Lower lobe of right lung (tissue), 2 donors: ENCODE measurements at regions not wholly inside any gene's neighbourhood (a gene's known extent, or its start where the extent isn't known, plus 50 kb on each side); places are given as distances from the start of the nearest gene placed in this dataset.

Experiments
- ATAC-seq, 2 donors: fragments of 200-7000 bp; cut with Tn5 transposase; one replicate each; pipeline ENCODE4 v1.9.1; 2020 to 2022; ENCODE audit warnings: mild to moderate bottlenecking in 2 of 2, moderate library complexity in 2 of 2
- DNase-seq: peaks from one replicate; pipeline ENCODE4 v3.0.0-alpha.2; 2020
- H3K27ac ChIP-seq: fragments of 200-600 bp; one replicate; pipeline ENCODE4 v1.8.0; 2022
- H3K27me3 ChIP-seq: fragments of 200-600 bp; one replicate; pipeline ENCODE4 v1.8.0; 2022; ENCODE audit warnings: low read depth
- H3K36me3 ChIP-seq: fragments of 200-600 bp; one replicate; pipeline ENCODE4 v1.8.0; 2022; ENCODE audit warnings: mild to moderate bottlenecking
- H3K4me1 ChIP-seq: fragments of 200-600 bp; one replicate; pipeline ENCODE4 v1.8.0; 2022
- H3K4me3 ChIP-seq: fragments of 200-600 bp; one replicate; pipeline ENCODE4 v1.8.0; 2022; ENCODE audit warnings: mild to moderate bottlenecking
- H3K9me3 ChIP-seq: fragments of 200-600 bp; one replicate; pipeline ENCODE4 v1.8.0; 2022
- CTCF ChIP-seq: fragments of 200-600 bp; IDR thresholded peaks from one replicate; pipeline ENCODE4 v1.8.0; 2022; ENCODE audit warnings: antibody characterized with exemption, mild to moderate bottlenecking
- intact Hi-C: fragments of 100-400 bp; cut with DNase I; formaldehyde crosslinking; loops from one replicate; pipeline ENCODE4 v1.11.0; 2022
- donor health status: DM: no; HTN: yes; CAD: no; lungs with severe emphysema.

- H3K27me3 ChIP-seq, result no peaks in the 10 kb centered on the region
- intact Hi-C loops, result no loop called here
- TF ChIP-seq CTCF, result no peak
- ATAC-seq (peak in 1 of 2 donors; percentile 7), DNase-seq (no peak)
- no peaks in the 10 kb centered on the region for H3K9me3 ChIP-seq
- H3K4me1 ChIP-seq, result no peaks in the 10 kb centered on the region
- no peaks in the 10 kb centered on the region for H3K36me3 ChIP-seq
- H3K27ac ChIP-seq, result no peak overlapping the region
- H3K4me3 ChIP-seq, result no peak overlapping the region
Observed at GRCh38 chr9:92188969-92189781, 74.0 kb upstream of the SPTLC1 start.

- H3K27me3 ChIP-seq, result no peaks in the 10 kb centered on the region
- no peak overlapping the region for H3K4me3 ChIP-seq
- ATAC-seq, result no peak
- no peak overlapping the region for H3K27ac ChIP-seq
- DNase-seq, result no peak
- no peak for TF ChIP-seq CTCF
- no peaks in the 10 kb centered on the region for H3K4me1 ChIP-seq
- intact Hi-C loops, result no loop called here
- H3K36me3 ChIP-seq, result no peaks in the 10 kb centered on the region
- H3K9me3 ChIP-seq, result no peaks in the 10 kb centered on the region
Observed at GRCh38 chr9:92187989-92188714, 72.9 kb upstream of the SPTLC1 start.

DNA sequence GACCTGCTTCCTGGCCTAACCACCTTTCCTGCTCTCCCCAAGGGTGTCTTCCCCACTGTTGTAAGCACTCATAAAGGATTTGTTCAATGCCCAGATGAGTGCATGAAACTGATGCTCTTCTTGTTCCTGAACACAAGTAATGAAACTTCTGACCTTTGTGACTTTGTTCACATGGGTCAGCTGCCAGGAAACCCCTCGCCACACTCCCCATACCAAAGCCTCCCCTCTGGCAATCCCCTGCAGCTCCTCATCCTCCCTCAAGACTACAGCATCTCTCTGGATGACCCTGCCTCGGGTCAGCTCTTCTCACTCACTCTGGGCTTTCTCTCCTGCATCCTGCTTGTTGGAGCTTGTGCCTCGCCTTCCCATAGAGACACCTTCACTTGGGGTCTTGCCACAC lies 72.2 kb upstream of the SPTLC1 start:
- no peak for ATAC-seq
- intact Hi-C loops, result no loop called here
- Histone ChIP-seq H3K9me3 (no peaks in the 10 kb centered on the region), H3K4me3 (no peak overlapping the region), H3K27me3 (no peaks in the 10 kb centered on the region), H3K36me3 (no peaks in the 10 kb centered on the region), H3K4me1 (no peaks in the 10 kb centered on the region), H3K27ac (no peak overlapping the region)
- no peak for TF ChIP-seq CTCF
- no peak for DNase-seq

DNA sequence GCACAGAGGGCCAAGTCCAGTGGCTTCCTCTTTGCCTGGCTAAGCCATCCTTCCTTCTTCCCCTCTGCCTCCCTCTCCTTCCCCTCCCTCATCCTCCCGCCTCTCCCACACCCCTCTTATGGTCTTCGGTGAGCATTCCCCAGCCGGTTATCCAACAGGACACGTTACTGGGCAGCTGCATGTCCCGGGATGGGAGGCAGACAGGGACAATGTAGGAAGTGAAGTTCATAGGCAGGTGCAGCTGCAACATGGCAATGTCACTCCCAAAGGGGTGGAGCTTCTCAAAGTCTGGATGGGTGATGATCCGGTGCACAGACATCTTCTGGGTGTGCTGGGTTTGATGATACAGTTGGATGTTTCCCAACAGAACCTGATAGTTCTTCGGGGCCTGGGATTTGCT lies 71.4 kb upstream of the SPTLC1 start:
- ATAC-seq (no peak), DNase-seq (no peak)
- H3K27ac ChIP-seq, result no peak overlapping the region
- intact Hi-C loops, result no loop called here
- H3K4me3 ChIP-seq, result no peak overlapping the region
- H3K27me3 ChIP-seq, result no peaks in the 10 kb centered on the region
- H3K36me3 ChIP-seq, result no peaks in the 10 kb centered on the region
- TF ChIP-seq CTCF, result no peak
- no peaks in the 10 kb centered on the region for H3K9me3 ChIP-seq
- no peaks in the 10 kb centered on the region for H3K4me1 ChIP-seq

GRCh38 chr9:92185681-92186080 lies 70.5 kb upstream of the SPTLC1 start:
- intact Hi-C loops, result no loop called here

More at GRCh38 chr9:92185681-92186080, 70.5 kb upstream of the SPTLC1 start:
- Histone ChIP-seq H3K36me3 (no peaks in the 10 kb centered on the region), H3K27ac (no peak overlapping the region), H3K27me3 (no peaks in the 10 kb centered on the region), H3K4me1 (peaks cover 7% of the 10 kb centered on the region), H3K4me3 (no peak overlapping the region), H3K9me3 (no peaks in the 10 kb centered on the region)
- DNase-seq (no peak), ATAC-seq (no peak)
- no peak for TF ChIP-seq CTCF
